Keratinocyte (primary cell): ENCODE measurements at regions not wholly inside any gene's neighbourhood (a gene's known extent, or its start where the extent isn't known, plus 50 kb on each side); places are given as distances from the start of the nearest gene placed in this dataset.

Experiments used
- DNase-seq: peaks from one replicate; pipeline ENCODE4 v3.0.0-alpha.2; 2011; ENCODE audit warnings: low read depth, missing footprints, low spot score
- FAIRE-seq: peaks from 2 replicates; lab custom pipeline; 2011; peaks lifted over from hg19 to GRCh38; lab: Jason Lieb, UNC
- H2AFZ ChIP-seq: 2 replicates; pipeline ENCODE4 v1.6.0; 2012; ENCODE audit warnings: low read length, control low read depth, inconsistent platforms; ENCODE audit not compliant: control insufficient read depth
- H3K27ac ChIP-seq: 2 replicates; pipeline ENCODE4 v1.5.1; 2011; ENCODE audit warnings: low read length; ENCODE audit not compliant: control insufficient read depth, insufficient read depth
- H3K27me3 ChIP-seq: 3 replicates; pipeline ENCODE4 v1.6.0; 2011; ENCODE audit warnings: low read length; ENCODE audit not compliant: control insufficient read depth, insufficient read depth; ENCODE audit errors: extremely low read depth
- H3K36me3 ChIP-seq, 2 experiments: 2 replicates in 1 of 2; 3 replicates in 1 of 2; pipeline ENCODE4 v1.5.1; 2011; ENCODE audit warnings: low read length in 2 of 2, mild to moderate bottlenecking in 1 of 2; ENCODE audit not compliant: control insufficient read depth in 2 of 2, insufficient read depth in 2 of 2; ENCODE audit errors: extremely low read depth in 1 of 2
- H3K4me1 ChIP-seq: 3 replicates; pipeline ENCODE4 v1.5.1; 2011; ENCODE audit warnings: low read length; ENCODE audit not compliant: control insufficient read depth, insufficient read depth; ENCODE audit errors: extremely low read depth
- H3K4me2 ChIP-seq: 3 replicates; pipeline ENCODE4 v1.6.0; 2011; ENCODE audit warnings: low read depth, low read length; ENCODE audit not compliant: control insufficient read depth, insufficient read depth; ENCODE audit errors: extremely low read depth
- H3K4me3 ChIP-seq, 3 experiments: fragments of 200-600 bp in 1 of 3; sonication (generic) in 1 of 3; 2 replicates in 2 of 3; 3 replicates in 1 of 3; pipeline ENCODE4 v1.5.1; 2011 to 2016; ENCODE audit warnings: low read length in 3 of 3, mild to moderate bottlenecking in 3 of 3, control low read depth in 2 of 3, inconsistent platforms in 1 of 3, low read depth in 1 of 3, mixed read lengths in 1 of 3, mixed run types in 1 of 3, moderate library complexity in 1 of 3; ENCODE audit not compliant: control insufficient read depth in 2 of 3, insufficient read depth in 2 of 3; ENCODE audit errors: extremely low read depth in 1 of 3
- H3K79me2 ChIP-seq: 2 replicates; pipeline ENCODE4 v1.6.0; 2012; ENCODE audit warnings: low read length; ENCODE audit not compliant: control insufficient read depth, insufficient read depth
- H3K9ac ChIP-seq: 3 replicates; pipeline ENCODE4 v1.6.0; 2011; ENCODE audit warnings: low read length; ENCODE audit not compliant: control insufficient read depth, insufficient read depth; ENCODE audit errors: extremely low read depth
- H3K9me1 ChIP-seq: 3 replicates; pipeline ENCODE4 v1.6.0; 2011; ENCODE audit warnings: low read length; ENCODE audit not compliant: control insufficient read depth, insufficient read depth; ENCODE audit errors: extremely low read depth
- H3K9me3 ChIP-seq: 2 replicates; pipeline ENCODE4 v1.5.1; 2012; ENCODE audit warnings: low read depth, low read length; ENCODE audit not compliant: control insufficient read depth
- H4K20me1 ChIP-seq: 3 replicates; pipeline ENCODE4 v1.6.0; 2011; ENCODE audit warnings: low read length; ENCODE audit not compliant: control insufficient read depth, insufficient read depth; ENCODE audit errors: extremely low read depth
- EZH2 ChIP-seq: IDR thresholded peaks from one replicate; pipeline ENCODE4 v1.6.1; 2012; ENCODE audit warnings: inconsistent platforms, mild to moderate bottlenecking, low read length, moderate library complexity
- dilution Hi-C: fragments of 300-500 bp; cut with MboI; formaldehyde crosslinking; loops from one replicate; pipeline ENCODE4 v1.7.0; 2020; ENCODE audit warnings: low sequenced_read_pairs; ENCODE audit not compliant: extremely low pct_ligation_motif_present
- TF ChIP-seq, protein P1 (sequence below), 3 experiments: IDR thresholded peaks in 1 of 3; conservative IDR thresholded peaks in 1 of 3; optimal IDR thresholded peaks in 1 of 3; 2 replicates in 2 of 3; 3 replicates in 1 of 3; pipeline versions ENCODE3 to v1.5.1; 2011; ENCODE audit warnings: low read length in 3 of 3, mild to moderate bottlenecking in 3 of 3, moderate library complexity in 2 of 3, control low read depth in 1 of 3, inconsistent platforms in 1 of 3; ENCODE audit not compliant: insufficient read depth in 2 of 3; ENCODE audit errors: extremely low read depth in 1 of 3

DNA sequence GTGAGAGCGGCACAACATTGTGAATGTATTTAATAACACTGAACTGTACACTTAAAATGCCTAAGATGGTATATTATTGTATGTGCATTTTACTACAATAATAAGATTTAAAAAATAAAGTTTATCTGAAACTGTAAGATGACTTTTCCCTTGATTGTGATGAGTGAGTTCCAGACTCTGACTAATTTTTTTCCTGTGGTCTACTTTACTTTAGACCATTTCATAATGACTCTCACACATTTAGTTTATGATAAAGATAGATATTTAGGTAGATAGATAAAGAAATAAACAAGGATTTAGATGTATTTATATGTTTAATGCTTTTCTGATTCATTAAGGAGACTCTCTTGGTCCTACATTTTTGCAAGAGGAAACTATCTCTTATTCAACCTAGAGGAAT is 835.9 kb upstream of the SORCS1 start:
- H3K9me1 ChIP-seq: no peaks in the 10 kb centered on the region
- H3K9ac ChIP-seq: no peak overlapping the region
- no peaks in the 10 kb centered on the region for H4K20me1 ChIP-seq
- FAIRE-seq (no peak), DNase-seq (no peak)
- TF ChIP-seq, protein P1, sequence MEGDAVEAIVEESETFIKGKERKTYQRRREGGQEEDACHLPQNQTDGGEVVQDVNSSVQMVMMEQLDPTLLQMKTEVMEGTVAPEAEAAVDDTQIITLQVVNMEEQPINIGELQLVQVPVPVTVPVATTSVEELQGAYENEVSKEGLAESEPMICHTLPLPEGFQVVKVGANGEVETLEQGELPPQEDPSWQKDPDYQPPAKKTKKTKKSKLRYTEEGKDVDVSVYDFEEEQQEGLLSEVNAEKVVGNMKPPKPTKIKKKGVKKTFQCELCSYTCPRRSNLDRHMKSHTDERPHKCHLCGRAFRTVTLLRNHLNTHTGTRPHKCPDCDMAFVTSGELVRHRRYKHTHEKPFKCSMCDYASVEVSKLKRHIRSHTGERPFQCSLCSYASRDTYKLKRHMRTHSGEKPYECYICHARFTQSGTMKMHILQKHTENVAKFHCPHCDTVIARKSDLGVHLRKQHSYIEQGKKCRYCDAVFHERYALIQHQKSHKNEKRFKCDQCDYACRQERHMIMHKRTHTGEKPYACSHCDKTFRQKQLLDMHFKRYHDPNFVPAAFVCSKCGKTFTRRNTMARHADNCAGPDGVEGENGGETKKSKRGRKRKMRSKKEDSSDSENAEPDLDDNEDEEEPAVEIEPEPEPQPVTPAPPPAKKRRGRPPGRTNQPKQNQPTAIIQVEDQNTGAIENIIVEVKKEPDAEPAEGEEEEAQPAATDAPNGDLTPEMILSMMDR (optimal IDR thresholded peaks at IDR 0.05 in 1 of 3, IDR thresholded peaks at IDR 0.05 in 1 of 3, conservative IDR thresholded peaks at IDR 0.05 in 1 of 3; ENCODE audit: extremely low read depth in 1 of 3, insufficient read depth in 2 of 3, low read length in 3 of 3): no peak
- no peak for TF ChIP-seq EZH2
- H3K4me2 ChIP-seq: no peak overlapping the region
- no peaks in the 10 kb centered on the region for H3K9me3 ChIP-seq
- no peaks in the 10 kb centered on the region for H3K79me2 ChIP-seq
- H3K27me3 ChIP-seq: no peaks in the 10 kb centered on the region
- H3K4me3 ChIP-seq: no peak overlapping the region
- H3K27ac ChIP-seq: no peak overlapping the region
- H2AFZ ChIP-seq: no peak overlapping the region
- H3K4me1 ChIP-seq: no peaks in the 10 kb centered on the region
- dilution Hi-C loops: no loop called here
- no peaks in the 10 kb centered on the region for H3K36me3 ChIP-seq

DNA sequence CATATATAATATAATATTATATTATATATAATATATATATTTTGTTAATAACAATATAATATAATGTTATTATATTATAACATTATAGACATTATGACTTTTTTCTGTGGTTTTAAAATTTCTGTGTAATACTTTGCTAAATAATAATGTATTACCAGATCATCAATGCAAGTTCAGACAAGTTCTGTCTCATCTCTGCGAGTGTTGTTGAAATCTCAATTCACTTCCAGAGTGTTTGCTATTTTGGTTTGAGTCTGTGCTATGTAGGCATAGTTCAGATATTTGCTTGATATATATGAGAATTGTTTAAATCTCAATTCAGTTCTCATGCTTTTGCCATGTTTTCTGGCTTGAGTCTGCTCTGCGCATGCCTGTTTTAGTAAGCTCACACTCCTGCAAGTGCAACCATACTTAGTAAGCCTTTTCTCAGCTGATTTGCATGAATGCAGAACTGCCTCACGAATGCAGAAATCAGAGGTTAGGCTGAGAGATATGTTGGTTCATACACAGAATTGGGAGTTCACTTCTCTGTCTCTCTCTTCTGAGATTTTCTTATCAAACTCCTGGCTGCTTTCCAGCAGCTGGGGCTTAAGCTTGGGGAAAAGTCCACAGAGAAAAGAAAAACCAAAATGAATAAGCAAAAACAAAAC is 830.2 kb upstream of the SORCS1 start:
- no peaks in the 10 kb centered on the region for H3K79me2 ChIP-seq
- no peak overlapping the region for H3K9ac ChIP-seq
- H3K27me3 ChIP-seq: no peaks in the 10 kb centered on the region
- H3K36me3 ChIP-seq: no peaks in the 10 kb centered on the region
- no peaks in the 10 kb centered on the region for H4K20me1 ChIP-seq
- no peak for FAIRE-seq
- H3K9me3 ChIP-seq: no peaks in the 10 kb centered on the region
- H3K4me1 ChIP-seq: no peaks in the 10 kb centered on the region
- H3K4me2 ChIP-seq: no peak overlapping the region
- no peak overlapping the region for H2AFZ ChIP-seq
- no peaks in the 10 kb centered on the region for H3K9me1 ChIP-seq
- dilution Hi-C loops: no loop called here
- H3K27ac ChIP-seq: no peak overlapping the region
- no peak overlapping the region for H3K4me3 ChIP-seq
- no peak for DNase-seq
- no peak for TF ChIP-seq EZH2
- TF ChIP-seq, protein P1 (optimal IDR thresholded peaks at IDR 0.05 in 1 of 3, IDR thresholded peaks at IDR 0.05 in 1 of 3, conservative IDR thresholded peaks at IDR 0.05 in 1 of 3; ENCODE audit: extremely low read depth in 1 of 3, insufficient read depth in 2 of 3, low read length in 3 of 3): no peak
